HG02642 (cell line): ENCODE measurements at regions not wholly inside any gene's neighbourhood (a gene's known extent, or its start where the extent isn't known, plus 50 kb on each side); places are given as distances from the start of the nearest gene placed in this dataset.

Source experiments
- ATAC-seq: cut with Tn5 transposase; IDR thresholded peaks from one replicate; pipeline ENCODE4 v1.9.1; 2021; ENCODE audit warnings: mild to moderate bottlenecking; ENCODE audit not compliant: unreplicated experiment, poor library complexity

GRCh38 chr1:232486006-232486405 is 143.9 kb downstream of the SIPA1L2 start:
- ATAC-seq, result no peak

- no peak for ATAC-seq
Measured at GRCh38 chr1:232484856-232485255, 145.1 kb downstream of the SIPA1L2 start.

DNA sequence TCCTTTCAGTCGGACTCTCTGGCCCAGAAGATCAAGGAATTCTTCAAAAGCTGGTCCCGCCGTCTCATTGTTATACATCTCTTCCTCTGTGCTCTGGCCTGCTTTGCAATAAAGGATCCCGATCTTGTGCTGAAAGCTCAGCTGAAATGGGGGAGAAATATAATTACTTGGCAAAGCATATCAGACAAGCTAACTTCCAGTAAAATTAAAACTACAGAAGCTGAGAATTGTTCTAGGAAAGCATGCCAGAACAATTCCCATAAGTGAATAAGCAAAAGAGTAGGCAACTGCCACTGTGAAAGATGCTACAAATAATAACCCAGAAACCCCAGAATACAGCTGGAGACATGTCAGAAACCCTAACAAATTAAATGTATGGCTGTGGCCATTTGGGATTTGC is 146.1 kb downstream of the SIPA1L2 start:
- no peak for ATAC-seq

GRCh38 chr1:232481091-232481490 is 148.8 kb downstream of the SIPA1L2 start:
- ATAC-seq, result no peak

GRCh38 chr1:232477728-232478127 is 152.2 kb downstream of the SIPA1L2 start:
- no peak for ATAC-seq

GRCh38 chr1:232476538-232476950 is 153.4 kb downstream of the SIPA1L2 start:
- ATAC-seq, result no peak

GRCh38 chr1:232474826-232475225 is 155.1 kb downstream of the SIPA1L2 start:
- ATAC-seq, result no peak

- no peak for ATAC-seq
Measured at GRCh38 chr1:232473900-232474299, 156.0 kb downstream of the SIPA1L2 start.

DNA sequence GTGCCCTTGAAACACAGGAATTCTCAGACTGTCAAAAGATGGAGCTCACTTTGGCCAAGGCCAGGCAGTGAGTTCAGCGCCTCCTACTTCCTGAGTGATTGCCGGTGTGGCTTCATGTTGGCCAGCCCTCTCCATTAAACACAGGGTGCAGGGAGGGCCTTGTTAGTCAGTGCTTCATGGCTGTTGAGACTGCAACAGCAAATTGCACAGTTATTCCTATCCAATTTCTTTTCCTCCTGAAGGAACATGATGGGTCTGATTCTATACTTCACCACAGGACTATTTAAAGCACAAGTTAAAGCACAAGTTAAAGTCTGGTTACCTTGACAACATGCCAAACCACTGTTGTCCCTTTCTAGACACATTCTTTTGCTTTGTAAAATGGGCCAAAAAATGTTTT is 156.6 kb downstream of the SIPA1L2 start:
- no peak for ATAC-seq

GRCh38 chr1:232472485-232473041 is 157.4 kb downstream of the SIPA1L2 start:
- no peak for ATAC-seq

DNA sequence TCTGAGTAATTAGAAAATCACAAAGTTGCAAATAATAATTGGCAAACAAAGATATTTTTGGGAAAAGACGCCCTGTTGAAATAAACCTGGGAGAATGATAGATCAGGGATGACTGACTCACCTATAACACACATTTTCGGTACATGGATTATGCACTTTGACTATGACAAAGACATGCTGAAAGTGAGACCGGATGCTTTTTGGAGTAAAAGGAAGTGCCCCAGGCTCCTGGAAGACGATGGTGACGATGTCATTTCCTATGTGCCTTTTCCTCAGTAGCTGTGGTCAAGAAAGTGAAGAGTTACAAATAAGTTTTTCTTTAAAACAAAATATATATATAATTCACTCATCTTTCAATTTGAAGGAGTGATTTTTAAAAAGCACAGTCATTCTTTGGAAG is 158.7 kb downstream of the SIPA1L2 start:
- no peak for ATAC-seq

DNA sequence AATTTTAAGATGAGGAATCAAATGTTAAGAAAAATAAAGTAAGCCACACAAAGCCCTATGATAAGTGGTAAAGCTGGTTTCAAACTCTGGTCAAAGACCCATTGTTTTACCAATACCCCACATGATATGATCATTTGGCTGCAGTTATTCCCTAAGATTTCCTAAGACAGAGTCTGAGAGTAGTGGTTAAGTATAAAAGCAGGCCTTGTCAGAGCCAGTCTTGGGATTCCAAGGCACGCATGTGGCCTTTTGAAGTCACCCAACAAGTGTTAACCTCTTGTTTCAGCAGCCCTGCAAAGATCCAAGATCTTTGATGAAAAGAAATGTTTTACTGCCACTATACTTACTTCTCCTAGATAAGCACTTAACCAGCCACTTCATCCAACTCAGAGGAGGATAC is 159.2 kb downstream of the SIPA1L2 start:
- no peak for ATAC-seq

GRCh38 chr1:232468249-232468648 is 161.7 kb downstream of the SIPA1L2 start:
- ATAC-seq, result no peak

DNA sequence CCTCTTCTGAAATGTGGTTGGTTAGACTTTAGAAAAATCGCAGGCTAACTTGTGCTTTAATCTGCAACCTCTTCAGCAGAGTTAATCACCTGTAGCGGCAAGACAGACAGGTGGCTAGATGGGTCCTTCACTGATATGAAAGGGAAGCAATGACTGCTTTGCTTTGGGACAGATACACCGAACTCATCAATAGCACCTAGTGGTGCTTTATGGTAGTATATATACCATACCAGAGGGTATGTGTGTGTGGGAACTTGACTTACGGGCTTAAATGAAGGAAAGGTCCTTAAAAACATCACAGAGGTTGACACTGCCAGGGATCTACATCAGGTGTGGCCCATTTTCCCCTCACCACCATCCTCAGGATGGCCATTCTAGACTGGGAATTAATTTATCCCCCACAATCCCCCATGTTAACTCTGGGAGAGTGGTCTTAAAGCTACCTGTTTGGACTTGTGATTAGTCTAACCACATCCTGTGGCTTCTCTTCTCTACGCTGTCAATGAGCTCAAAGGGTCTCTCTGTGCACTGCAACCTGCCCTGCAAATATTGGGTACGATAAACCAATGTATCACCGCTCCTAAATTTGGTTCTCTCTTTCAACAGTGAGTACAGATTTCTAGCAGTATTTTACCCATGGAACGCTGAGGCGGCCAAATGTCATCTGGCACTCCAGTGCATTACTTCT is 162.7 kb downstream of the SIPA1L2 start:
- ATAC-seq, result no peak

DNA sequence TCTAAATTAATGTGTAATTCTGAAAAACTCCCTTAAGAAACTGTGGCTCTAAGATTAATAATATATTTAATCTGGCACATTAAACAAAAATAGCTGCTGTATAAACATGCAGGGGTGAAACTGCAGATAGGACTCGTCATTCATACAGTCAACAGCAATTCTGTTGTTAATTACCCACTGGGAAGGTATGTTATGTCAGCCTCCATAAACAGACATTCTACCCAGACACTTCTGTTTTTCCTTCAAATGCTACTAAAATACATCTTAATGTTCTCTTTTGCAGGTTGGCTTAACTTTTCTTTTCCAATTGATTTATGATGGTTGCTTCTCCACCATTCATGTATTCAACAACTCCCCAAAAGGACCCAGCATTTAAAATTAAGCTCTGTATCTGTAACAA is 165.6 kb downstream of the SIPA1L2 start:
- no peak for ATAC-seq

- ATAC-seq, result no peak
Measured at GRCh38 chr1:232463225-232463624, 166.7 kb downstream of the SIPA1L2 start.

GRCh38 chr1:232462213-232462612 is 167.7 kb downstream of the SIPA1L2 start:
- ATAC-seq, result no peak

- ATAC-seq, result no peak
Measured at GRCh38 chr1:232459826-232460225, 170.1 kb downstream of the SIPA1L2 start.

DNA sequence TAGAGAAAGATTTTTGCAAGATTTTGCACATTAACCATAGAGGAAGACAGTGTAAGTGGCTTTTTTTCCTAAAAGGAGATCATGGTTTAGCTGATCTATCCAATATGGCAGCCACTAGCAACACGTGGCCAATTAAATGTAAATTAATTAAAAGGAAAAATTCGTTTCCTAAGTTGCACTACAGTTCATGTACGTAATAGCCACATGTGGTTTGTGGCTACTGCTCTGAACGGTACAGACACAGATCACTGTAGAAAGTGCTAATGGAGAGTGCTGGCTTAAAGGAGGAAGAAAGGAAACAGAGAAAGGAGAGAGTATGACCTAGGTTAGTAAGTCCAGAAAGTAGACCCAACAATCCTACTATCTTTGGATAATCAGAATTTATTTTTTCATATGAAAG is 170.8 kb downstream of the SIPA1L2 start:
- no peak for ATAC-seq

GRCh38 chr1:232457595-232457994 is 172.3 kb downstream of the SIPA1L2 start:
- peak; percentile 73 for ATAC-seq

DNA sequence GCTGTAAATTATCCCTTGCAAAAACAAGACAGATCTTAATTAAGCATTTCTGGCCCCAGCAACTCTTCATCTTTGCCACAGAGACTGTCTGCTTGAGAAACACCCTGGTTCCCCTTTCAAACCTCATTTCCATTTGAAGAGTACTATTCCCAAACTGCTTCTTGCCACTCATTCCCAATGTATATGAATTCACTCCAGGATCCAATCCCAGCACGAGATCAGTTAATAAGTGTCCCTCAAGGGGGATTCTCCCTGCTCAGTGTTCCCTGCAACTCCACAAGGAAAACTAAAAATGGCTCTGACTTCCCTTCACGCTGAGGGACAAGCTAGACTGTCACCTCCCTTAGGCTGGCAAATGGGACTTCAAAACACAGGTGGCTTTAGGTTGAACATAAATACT is 173.2 kb downstream of the SIPA1L2 start:
- ATAC-seq, result no peak

GRCh38 chr1:232454227-232454886 is 175.6 kb downstream of the SIPA1L2 start:
- ATAC-seq, result no peak
